SK-N-SH (cell line): ENCODE measurements at regions not wholly inside any gene's neighbourhood (a gene's known extent, or its start where the extent isn't known, plus 50 kb on each side); places are given as distances from the start of the nearest gene placed in this dataset.

Source experiments
- ELF1 ChIP-seq: IDR thresholded peaks from 2 replicates; pipeline ENCODE4 v1.4.0; 2012
- EP300 ChIP-seq, 2 experiments: IDR thresholded peaks; 2 replicates each; pipeline versions ENCODE4 v1.4.0 to v1.6.1; 2012; ENCODE audit warnings: borderline replicate concordance in 1 of 2, low read depth in 1 of 2, low read length in 1 of 2
- EZH2phosphoT487 ChIP-seq: fragments of 200-600 bp; sonication (generic); IDR thresholded peaks from 2 replicates; pipeline ENCODE4 v1.6.1; 2017; ENCODE audit warnings: low read depth, mixed run types, mild to moderate bottlenecking, antibody characterized with exemption, moderate library complexity, borderline replicate concordance
- MEF2A ChIP-seq: IDR thresholded peaks from 2 replicates; pipeline ENCODE4 v1.4.0; 2012; ENCODE audit warnings: low read depth, borderline replicate concordance
- RFX5 ChIP-seq: IDR thresholded peaks from 2 replicates; pipeline ENCODE4 v1.6.1; 2012; ENCODE audit warnings: mild to moderate bottlenecking, improper control_type of control experiment, low read length
- SMC3 ChIP-seq: IDR thresholded peaks from 2 replicates; pipeline ENCODE4 v1.6.1; 2012; ENCODE audit warnings: low read depth, low read length, improper control_type of control experiment
- TAF1 ChIP-seq: IDR thresholded peaks from 2 replicates; pipeline ENCODE4 v1.6.1; 2012; ENCODE audit warnings: low read depth, mild to moderate bottlenecking, low read length, moderate library complexity, borderline replicate concordance
- TCF12 ChIP-seq: IDR thresholded peaks from 2 replicates; pipeline ENCODE4 v1.4.0; 2012
- TEAD4 ChIP-seq: IDR thresholded peaks from 2 replicates; pipeline ENCODE4 v1.4.0; 2012; ENCODE audit warnings: mild to moderate bottlenecking, borderline replicate concordance; ENCODE audit not compliant: insufficient read depth
- USF2 ChIP-seq: fragments of 150-350 bp; IDR thresholded peaks from 2 replicates; pipeline ENCODE4 v1.6.1; 2017; ENCODE audit warnings: antibody characterized with exemption, low read length, low read depth, borderline replicate concordance
- TF ChIP-seq, protein P1 (sequence below): fragments of 200-600 bp; sonication (generic); IDR thresholded peaks from 2 replicates; pipeline ENCODE4 v1.6.1; 2017; ENCODE audit warnings: antibody characterized with exemption, mild to moderate bottlenecking, moderate library complexity
- TF ChIP-seq, protein P2 (sequence below): IDR thresholded peaks from 2 replicates; pipeline ENCODE4 v1.6.1; 2012; ENCODE audit warnings: mild to moderate bottlenecking, low read depth, low read length, moderate library complexity
- TF ChIP-seq, protein P3 (sequence below): IDR thresholded peaks from 2 replicates; pipeline ENCODE4 v1.4.0; 2012; ENCODE audit warnings: low read depth, borderline replicate concordance
- TF ChIP-seq, protein P4 (sequence below): IDR thresholded peaks from 2 replicates; pipeline ENCODE4; 2012

DNA sequence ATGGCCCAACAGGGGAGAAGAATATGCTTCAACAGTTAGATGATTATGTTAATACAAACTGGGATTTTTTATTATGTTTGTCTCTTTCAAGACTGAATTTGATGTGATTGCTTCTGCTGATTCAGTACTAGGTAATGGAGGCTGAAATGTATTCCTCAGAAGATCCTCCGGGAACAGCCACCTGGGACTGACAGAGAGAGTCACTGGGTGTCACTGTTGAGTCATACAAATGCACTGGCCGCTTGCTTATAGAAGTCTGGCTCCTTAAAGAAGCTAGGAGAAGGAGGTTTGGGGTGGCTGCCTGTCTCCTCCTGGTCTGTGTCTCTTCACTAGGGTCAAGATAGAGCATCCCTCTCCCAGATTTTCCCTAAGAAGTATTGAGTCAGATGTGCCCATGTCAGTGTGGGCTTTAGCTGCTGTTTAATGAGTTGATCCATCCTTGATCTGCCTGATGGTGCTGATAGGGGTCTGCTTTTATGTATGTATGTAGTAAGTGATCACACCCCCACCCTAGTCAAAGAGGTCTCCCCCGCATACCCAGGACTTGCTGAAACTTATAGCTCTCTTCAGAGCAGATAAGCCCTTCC lies 773.4 kb downstream of the BRINP1 start:
- TF ChIP-seq, protein P1, sequence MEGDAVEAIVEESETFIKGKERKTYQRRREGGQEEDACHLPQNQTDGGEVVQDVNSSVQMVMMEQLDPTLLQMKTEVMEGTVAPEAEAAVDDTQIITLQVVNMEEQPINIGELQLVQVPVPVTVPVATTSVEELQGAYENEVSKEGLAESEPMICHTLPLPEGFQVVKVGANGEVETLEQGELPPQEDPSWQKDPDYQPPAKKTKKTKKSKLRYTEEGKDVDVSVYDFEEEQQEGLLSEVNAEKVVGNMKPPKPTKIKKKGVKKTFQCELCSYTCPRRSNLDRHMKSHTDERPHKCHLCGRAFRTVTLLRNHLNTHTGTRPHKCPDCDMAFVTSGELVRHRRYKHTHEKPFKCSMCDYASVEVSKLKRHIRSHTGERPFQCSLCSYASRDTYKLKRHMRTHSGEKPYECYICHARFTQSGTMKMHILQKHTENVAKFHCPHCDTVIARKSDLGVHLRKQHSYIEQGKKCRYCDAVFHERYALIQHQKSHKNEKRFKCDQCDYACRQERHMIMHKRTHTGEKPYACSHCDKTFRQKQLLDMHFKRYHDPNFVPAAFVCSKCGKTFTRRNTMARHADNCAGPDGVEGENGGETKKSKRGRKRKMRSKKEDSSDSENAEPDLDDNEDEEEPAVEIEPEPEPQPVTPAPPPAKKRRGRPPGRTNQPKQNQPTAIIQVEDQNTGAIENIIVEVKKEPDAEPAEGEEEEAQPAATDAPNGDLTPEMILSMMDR: peak; percentile 28
- no peak for TF ChIP-seq EP300 (IDR thresholded peaks at IDR 0.05; ENCODE audit: borderline replicate concordance in 1 of 2, low read depth in 1 of 2, low read length in 1 of 2)
- TF ChIP-seq, protein P2, sequence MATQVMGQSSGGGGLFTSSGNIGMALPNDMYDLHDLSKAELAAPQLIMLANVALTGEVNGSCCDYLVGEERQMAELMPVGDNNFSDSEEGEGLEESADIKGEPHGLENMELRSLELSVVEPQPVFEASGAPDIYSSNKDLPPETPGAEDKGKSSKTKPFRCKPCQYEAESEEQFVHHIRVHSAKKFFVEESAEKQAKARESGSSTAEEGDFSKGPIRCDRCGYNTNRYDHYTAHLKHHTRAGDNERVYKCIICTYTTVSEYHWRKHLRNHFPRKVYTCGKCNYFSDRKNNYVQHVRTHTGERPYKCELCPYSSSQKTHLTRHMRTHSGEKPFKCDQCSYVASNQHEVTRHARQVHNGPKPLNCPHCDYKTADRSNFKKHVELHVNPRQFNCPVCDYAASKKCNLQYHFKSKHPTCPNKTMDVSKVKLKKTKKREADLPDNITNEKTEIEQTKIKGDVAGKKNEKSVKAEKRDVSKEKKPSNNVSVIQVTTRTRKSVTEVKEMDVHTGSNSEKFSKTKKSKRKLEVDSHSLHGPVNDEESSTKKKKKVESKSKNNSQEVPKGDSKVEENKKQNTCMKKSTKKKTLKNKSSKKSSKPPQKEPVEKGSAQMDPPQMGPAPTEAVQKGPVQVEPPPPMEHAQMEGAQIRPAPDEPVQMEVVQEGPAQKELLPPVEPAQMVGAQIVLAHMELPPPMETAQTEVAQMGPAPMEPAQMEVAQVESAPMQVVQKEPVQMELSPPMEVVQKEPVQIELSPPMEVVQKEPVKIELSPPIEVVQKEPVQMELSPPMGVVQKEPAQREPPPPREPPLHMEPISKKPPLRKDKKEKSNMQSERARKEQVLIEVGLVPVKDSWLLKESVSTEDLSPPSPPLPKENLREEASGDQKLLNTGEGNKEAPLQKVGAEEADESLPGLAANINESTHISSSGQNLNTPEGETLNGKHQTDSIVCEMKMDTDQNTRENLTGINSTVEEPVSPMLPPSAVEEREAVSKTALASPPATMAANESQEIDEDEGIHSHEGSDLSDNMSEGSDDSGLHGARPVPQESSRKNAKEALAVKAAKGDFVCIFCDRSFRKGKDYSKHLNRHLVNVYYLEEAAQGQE: no peak
- TF ChIP-seq RFX5: no peak
- TF ChIP-seq SMC3: peak; percentile 62; the same call in 1 of the 2 replicates
- TF ChIP-seq TAF1: no peak
- TF ChIP-seq TCF12: no peak
- TF ChIP-seq MEF2A: no peak
- TF ChIP-seq, protein P3, sequence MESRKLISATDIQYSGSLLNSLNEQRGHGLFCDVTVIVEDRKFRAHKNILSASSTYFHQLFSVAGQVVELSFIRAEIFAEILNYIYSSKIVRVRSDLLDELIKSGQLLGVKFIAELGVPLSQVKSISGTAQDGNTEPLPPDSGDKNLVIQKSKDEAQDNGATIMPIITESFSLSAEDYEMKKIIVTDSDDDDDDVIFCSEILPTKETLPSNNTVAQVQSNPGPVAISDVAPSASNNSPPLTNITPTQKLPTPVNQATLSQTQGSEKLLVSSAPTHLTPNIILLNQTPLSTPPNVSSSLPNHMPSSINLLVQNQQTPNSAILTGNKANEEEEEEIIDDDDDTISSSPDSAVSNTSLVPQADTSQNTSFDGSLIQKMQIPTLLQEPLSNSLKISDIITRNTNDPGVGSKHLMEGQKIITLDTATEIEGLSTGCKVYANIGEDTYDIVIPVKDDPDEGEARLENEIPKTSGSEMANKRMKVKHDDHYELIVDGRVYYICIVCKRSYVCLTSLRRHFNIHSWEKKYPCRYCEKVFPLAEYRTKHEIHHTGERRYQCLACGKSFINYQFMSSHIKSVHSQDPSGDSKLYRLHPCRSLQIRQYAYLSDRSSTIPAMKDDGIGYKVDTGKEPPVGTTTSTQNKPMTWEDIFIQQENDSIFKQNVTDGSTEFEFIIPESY: no peak
- TF ChIP-seq, protein P4, sequence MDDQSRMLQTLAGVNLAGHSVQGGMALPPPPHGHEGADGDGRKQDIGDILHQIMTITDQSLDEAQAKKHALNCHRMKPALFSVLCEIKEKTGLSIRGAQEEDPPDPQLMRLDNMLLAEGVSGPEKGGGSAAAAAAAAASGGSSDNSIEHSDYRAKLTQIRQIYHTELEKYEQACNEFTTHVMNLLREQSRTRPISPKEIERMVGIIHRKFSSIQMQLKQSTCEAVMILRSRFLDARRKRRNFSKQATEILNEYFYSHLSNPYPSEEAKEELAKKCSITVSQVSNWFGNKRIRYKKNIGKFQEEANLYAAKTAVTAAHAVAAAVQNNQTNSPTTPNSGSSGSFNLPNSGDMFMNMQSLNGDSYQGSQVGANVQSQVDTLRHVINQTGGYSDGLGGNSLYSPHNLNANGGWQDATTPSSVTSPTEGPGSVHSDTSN: no peak
- TF ChIP-seq USF2: no peak
- no peak for TF ChIP-seq EZH2phosphoT487
- no peak for TF ChIP-seq ELF1
- TF ChIP-seq TEAD4: no peak
